Gastroesophageal sphincter (tissue), 3 donors: ENCODE measurements at regions not wholly inside any gene's neighbourhood (a gene's known extent, or its start where the extent isn't known, plus 50 kb on each side); places are given as distances from the start of the nearest gene placed in this dataset.

ENCODE experiments used
- CTCF ChIP-seq, 4 experiments: fragments of 200-600 bp in 2 of 4; fragments of 450-650 bp in 2 of 4; sonication (generic) in 1 of 4; IDR thresholded peaks; one replicate each; pipeline ENCODE4 v1.5.1; 2017 to 2019; ENCODE audit warnings: antibody characterized with exemption in 4 of 4, mild to moderate bottlenecking in 2 of 4, moderate library complexity in 2 of 4
- EP300 ChIP-seq: sonication (generic); formaldehyde crosslinking; IDR thresholded peaks from one replicate; pipeline ENCODE4 v1.6.1; 2017; ENCODE audit warnings: antibody characterized with exemption, mild to moderate bottlenecking
- POLR2AphosphoS5 ChIP-seq: sonication (generic); formaldehyde crosslinking; IDR thresholded peaks from one replicate; pipeline ENCODE4 v1.6.1; 2017; ENCODE audit warnings: antibody characterized with exemption

- no peak for TF ChIP-seq CTCF (IDR thresholded peaks at IDR 0.05)
- no peak for TF ChIP-seq POLR2AphosphoS5
- TF ChIP-seq EP300: no peak
These were observed 317.6 kb downstream of the SPATA17 start for GRCh38 chr1:217948741-217949140.
